ENCODE measurements at regions not wholly inside any gene's neighbourhood (a gene's known extent, or its start where the extent isn't known, plus 50 kb on each side); places are given as distances from the start of the nearest gene placed in this dataset.

DNA sequence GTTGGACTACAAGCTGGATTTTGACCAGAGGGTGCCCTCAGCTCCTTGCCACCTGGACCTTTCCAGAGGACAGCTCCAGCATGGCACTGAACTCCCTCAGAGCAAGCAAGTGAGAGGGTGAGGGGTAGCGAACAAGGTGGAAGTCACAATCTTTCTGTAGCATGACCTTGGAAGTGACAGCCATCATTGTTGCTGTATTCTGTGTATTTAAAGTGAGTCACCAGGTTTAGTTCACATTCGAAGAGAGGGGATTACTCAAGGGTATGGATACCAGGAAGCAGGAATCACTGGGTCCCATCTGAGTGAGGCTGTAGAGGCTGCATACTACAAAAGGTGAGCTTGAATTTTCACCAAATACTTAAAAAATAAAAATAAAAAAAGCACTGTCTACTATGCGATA is 280.0 kb upstream of the SPTLC3 start:
- DNase-seq (ENCODE audit: low read depth), result no peak
- no peaks in the 10 kb centered on the region for H3K36me3 ChIP-seq (ENCODE audit: control insufficient read depth, insufficient read depth, low read length)
- no peak for TF ChIP-seq CTCF (IDR thresholded peaks at IDR 0.05; ENCODE audit: insufficient read depth, low read length, poor library complexity, severe bottlenecking)

GRCh38 chr20:12729326-12729725 is 279.4 kb upstream of the SPTLC3 start:
- Histone ChIP-seq H3K4me3 (ENCODE audit: low read depth, low read length) (no peak overlapping the region), H3K27me3 (ENCODE audit: control insufficient read depth, insufficient read depth, low read length) (no peaks in the 10 kb centered on the region), H3K36me3 (ENCODE audit: control insufficient read depth, insufficient read depth, low read length) (no peaks in the 10 kb centered on the region)
- TF ChIP-seq CTCF (IDR thresholded peaks at IDR 0.05; ENCODE audit: insufficient read depth, low read length, poor library complexity, severe bottlenecking), result no peak
- no peak for DNase-seq (ENCODE audit: low read depth)

More for the DNA sequence above, 280.0 kb upstream of the SPTLC3 start:
- no peaks in the 10 kb centered on the region for H3K27me3 ChIP-seq (ENCODE audit: control insufficient read depth, insufficient read depth, low read length)
- H3K4me3 ChIP-seq (ENCODE audit: low read depth, low read length), result no peak overlapping the region

GRCh38 chr20:12733811-12734210 is 275.0 kb upstream of the SPTLC3 start:
- no peak for TF ChIP-seq CTCF (IDR thresholded peaks at IDR 0.05; ENCODE audit: insufficient read depth, low read length, poor library complexity, severe bottlenecking)
- no peaks in the 10 kb centered on the region for H3K36me3 ChIP-seq (ENCODE audit: control insufficient read depth, insufficient read depth, low read length)
- H3K27me3 ChIP-seq (ENCODE audit: control insufficient read depth, insufficient read depth, low read length), result no peaks in the 10 kb centered on the region
- peak; percentile 32 for DNase-seq (ENCODE audit: low read depth)
- no peak overlapping the region for H3K4me3 ChIP-seq (ENCODE audit: low read depth, low read length)

- TF ChIP-seq CTCF (IDR thresholded peaks at IDR 0.05; ENCODE audit: insufficient read depth, low read length, poor library complexity, severe bottlenecking), result no peak
- H3K36me3 ChIP-seq (ENCODE audit: control insufficient read depth, insufficient read depth, low read length), result no peaks in the 10 kb centered on the region
- H3K27me3 ChIP-seq (ENCODE audit: control insufficient read depth, insufficient read depth, low read length), result no peaks in the 10 kb centered on the region
- H3K4me3 ChIP-seq (ENCODE audit: low read depth, low read length), result no peak overlapping the region
- no peak for DNase-seq (ENCODE audit: low read depth)
Observed at GRCh38 chr20:12737497-12737896, 271.3 kb upstream of the SPTLC3 start.

DNA sequence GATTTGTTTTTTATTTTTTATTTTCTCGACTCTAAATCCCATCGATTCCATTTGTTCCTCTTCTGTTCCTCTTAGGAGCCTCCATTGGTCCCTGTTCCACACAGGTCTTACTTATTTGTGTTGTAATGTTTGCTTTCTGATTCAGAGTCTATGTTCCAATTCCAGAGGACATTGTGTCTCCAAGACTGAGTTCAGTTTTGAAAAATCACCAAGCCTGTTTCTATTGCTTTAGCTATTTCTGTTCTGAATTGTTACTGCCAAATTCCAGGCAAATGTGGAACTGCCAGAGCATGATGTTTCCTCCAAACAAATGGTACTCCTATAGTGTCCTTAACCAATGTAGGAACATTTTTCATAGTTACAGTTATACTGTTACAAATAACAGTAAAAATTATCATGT is 270.9 kb upstream of the SPTLC3 start:
- Histone ChIP-seq H3K36me3 (ENCODE audit: control insufficient read depth, insufficient read depth, low read length) (no peaks in the 10 kb centered on the region), H3K27me3 (ENCODE audit: control insufficient read depth, insufficient read depth, low read length) (no peaks in the 10 kb centered on the region), H3K4me3 (ENCODE audit: low read depth, low read length) (no peak overlapping the region)
- TF ChIP-seq CTCF (IDR thresholded peaks at IDR 0.05; ENCODE audit: insufficient read depth, low read length, poor library complexity, severe bottlenecking), result no peak
- DNase-seq (ENCODE audit: low read depth), result no peak

DNA sequence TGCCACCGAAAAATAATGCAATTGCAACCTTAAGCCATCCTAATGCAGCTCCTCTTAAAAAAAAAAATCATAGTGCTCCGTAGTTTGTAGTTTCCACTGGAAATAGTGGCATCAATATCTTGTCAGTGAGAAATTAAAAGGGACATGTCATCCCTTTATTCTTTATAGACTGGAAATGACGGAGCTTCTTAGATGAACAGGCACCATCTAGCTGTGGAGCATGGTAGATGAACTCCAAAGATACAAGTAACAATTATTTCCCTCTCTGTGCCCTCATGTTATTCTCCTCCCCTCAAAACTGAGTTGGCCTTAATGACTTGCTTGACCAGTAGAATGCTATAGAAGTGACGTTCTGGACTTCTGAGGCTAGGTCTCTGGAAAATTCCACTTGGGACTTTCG is 268.1 kb upstream of the SPTLC3 start:
- no peak overlapping the region for H3K4me3 ChIP-seq (ENCODE audit: low read depth, low read length)
- H3K27me3 ChIP-seq (ENCODE audit: control insufficient read depth, insufficient read depth, low read length), result no peaks in the 10 kb centered on the region
- DNase-seq (ENCODE audit: low read depth), result no peak

More for the DNA sequence above, 268.1 kb upstream of the SPTLC3 start:
- no peaks in the 10 kb centered on the region for H3K36me3 ChIP-seq (ENCODE audit: control insufficient read depth, insufficient read depth, low read length)
- TF ChIP-seq CTCF (IDR thresholded peaks at IDR 0.05; ENCODE audit: insufficient read depth, low read length, poor library complexity, severe bottlenecking), result no peak
